ENCODE measurements at regions not wholly inside any gene's neighbourhood (a gene's known extent, or its start where the extent isn't known, plus 50 kb on each side); places are given as distances from the start of the nearest gene placed in this dataset.

DNA sequence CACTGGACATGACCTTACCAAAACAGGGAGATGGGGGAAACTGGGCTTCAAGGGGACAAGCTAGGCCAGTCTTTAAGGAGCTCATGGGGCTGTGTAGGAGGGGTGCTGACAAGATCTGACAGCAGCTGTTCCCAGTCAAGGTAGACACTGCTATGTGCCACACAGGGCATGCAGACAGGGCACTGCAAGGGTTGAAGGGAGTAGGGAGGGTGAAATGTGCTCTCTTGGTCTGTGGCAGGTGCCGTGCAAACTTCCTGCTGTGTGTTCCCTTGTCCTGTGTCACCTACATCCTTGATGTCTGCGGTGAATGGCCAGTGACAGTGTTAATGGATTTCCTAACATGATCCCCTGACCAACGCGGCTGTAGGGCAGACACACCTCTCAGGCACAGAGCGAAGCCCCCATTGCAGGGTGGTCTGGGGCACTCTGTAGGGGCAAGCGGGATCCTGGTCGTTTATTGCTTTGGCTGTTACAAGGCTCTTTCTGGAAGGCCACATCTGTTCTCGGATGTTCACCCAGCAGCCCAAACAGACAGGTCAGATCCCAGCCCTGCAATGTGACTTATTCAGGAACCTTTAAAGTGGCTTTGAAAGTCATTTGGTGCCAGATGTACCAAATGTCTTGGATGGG lies 199.5 kb upstream of the ZNF536 start:
- TF ChIP-seq ZBTB44 (tag by site-specific recombination; IDR thresholded peaks at IDR 0.05) = no peak
- TF ChIP-seq RBAK (tag by site-specific recombination; IDR thresholded peaks at IDR 0.05) = no peak
- TF ChIP-seq ZNF239 (tag by site-specific recombination; IDR thresholded peaks at IDR 0.05) = no peak
- TF ChIP-seq ZFP41 (tag by site-specific recombination; IDR thresholded peaks at IDR 0.05; ENCODE audit: borderline replicate concordance) = no peak
- TF ChIP-seq MEIS1 (CRISPR knock-in tag; IDR thresholded peaks at IDR 0.05; ENCODE audit: borderline replicate concordance) = no peak
- TF ChIP-seq CTCF (tag by site-specific recombination; IDR thresholded peaks at IDR 0.05) = no peak
- TF ChIP-seq ZNF664 (tag by site-specific recombination; IDR thresholded peaks at IDR 0.05) = no peak
- TF ChIP-seq ZNF175 (tag by site-specific recombination; IDR thresholded peaks at IDR 0.05) = no peak
- TF ChIP-seq, protein P1, sequence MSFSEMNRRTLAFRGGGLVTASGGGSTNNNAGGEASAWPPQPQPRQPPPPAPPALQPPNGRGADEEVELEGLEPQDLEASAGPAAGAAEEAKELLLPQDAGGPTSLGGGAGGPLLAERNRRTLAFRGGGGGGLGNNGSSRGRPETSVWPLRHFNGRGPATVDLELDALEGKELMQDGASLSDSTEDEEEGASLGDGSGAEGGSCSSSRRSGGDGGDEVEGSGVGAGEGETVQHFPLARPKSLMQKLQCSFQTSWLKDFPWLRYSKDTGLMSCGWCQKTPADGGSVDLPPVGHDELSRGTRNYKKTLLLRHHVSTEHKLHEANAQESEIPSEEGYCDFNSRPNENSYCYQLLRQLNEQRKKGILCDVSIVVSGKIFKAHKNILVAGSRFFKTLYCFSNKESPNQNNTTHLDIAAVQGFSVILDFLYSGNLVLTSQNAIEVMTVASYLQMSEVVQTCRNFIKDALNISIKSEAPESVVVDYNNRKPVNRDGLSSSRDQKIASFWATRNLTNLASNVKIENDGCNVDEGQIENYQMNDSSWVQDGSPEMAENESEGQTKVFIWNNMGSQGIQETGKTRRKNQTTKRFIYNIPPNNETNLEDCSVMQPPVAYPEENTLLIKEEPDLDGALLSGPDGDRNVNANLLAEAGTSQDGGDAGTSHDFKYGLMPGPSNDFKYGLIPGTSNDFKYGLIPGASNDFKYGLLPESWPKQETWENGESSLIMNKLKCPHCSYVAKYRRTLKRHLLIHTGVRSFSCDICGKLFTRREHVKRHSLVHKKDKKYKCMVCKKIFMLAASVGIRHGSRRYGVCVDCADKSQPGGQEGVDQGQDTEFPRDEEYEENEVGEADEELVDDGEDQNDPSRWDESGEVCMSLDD (tag by site-specific recombination; IDR thresholded peaks at IDR 0.05) = no peak
- TF ChIP-seq, protein P2, sequence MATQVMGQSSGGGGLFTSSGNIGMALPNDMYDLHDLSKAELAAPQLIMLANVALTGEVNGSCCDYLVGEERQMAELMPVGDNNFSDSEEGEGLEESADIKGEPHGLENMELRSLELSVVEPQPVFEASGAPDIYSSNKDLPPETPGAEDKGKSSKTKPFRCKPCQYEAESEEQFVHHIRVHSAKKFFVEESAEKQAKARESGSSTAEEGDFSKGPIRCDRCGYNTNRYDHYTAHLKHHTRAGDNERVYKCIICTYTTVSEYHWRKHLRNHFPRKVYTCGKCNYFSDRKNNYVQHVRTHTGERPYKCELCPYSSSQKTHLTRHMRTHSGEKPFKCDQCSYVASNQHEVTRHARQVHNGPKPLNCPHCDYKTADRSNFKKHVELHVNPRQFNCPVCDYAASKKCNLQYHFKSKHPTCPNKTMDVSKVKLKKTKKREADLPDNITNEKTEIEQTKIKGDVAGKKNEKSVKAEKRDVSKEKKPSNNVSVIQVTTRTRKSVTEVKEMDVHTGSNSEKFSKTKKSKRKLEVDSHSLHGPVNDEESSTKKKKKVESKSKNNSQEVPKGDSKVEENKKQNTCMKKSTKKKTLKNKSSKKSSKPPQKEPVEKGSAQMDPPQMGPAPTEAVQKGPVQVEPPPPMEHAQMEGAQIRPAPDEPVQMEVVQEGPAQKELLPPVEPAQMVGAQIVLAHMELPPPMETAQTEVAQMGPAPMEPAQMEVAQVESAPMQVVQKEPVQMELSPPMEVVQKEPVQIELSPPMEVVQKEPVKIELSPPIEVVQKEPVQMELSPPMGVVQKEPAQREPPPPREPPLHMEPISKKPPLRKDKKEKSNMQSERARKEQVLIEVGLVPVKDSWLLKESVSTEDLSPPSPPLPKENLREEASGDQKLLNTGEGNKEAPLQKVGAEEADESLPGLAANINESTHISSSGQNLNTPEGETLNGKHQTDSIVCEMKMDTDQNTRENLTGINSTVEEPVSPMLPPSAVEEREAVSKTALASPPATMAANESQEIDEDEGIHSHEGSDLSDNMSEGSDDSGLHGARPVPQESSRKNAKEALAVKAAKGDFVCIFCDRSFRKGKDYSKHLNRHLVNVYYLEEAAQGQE (tag by site-specific recombination; IDR thresholded peaks at IDR 0.05) = no peak
- TF ChIP-seq ZNF501 (tag by site-specific recombination; IDR thresholded peaks at IDR 0.05) = no peak
- TF ChIP-seq ZNF19 (tag by site-specific recombination; IDR thresholded peaks at IDR 0.05; ENCODE audit: low read depth) = no peak
- no peak for TF ChIP-seq ZNF692 (tag by site-specific recombination; IDR thresholded peaks at IDR 0.05)
- TF ChIP-seq SALL2 (tag by site-specific recombination; IDR thresholded peaks at IDR 0.05; ENCODE audit: borderline replicate concordance) = no peak
